ENCODE measurements at regions not wholly inside any gene's neighbourhood (a gene's known extent, or its start where the extent isn't known, plus 50 kb on each side); places are given as distances from the start of the nearest gene placed in this dataset.

DNA sequence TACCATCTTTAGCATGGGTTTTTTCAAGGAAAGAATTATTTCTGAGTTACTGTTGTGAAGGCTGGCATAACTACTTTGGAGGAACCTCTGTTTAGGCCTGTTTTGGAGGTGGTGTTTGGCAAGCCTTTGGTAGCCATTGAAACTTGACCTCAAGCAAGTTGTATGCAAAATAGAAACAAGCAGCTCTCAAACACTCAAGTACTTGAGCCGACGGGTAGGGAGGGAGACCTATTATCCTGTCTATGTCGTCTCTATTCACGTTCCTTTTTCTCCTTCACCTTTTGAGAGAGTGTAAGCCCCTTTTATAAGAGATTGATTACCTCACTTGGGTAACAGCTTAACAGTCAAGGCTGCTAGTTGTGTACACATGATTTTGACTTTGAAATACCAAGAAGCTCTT is 878.3 kb upstream of the CXADR start:
- H3K4me3 ChIP-seq: no peak overlapping the region
- TF ChIP-seq Cebpa-rat (IDR thresholded peaks at IDR 0.05): no peak
- H3K9ac ChIP-seq: no peak overlapping the region
- H3K27me3 ChIP-seq: no peaks in the 10 kb centered on the region
- H3K36me3 ChIP-seq: no peaks in the 10 kb centered on the region
- H3K27ac ChIP-seq: no peak overlapping the region
- H3K4me2 ChIP-seq: no peak overlapping the region
- peaks cover 0 to 5% (median 0%) of the 10 kb centered on the region in 10 experiments; a peak in 2 of 20 replicates for H3K4me1 ChIP-seq
- H3K9me3 ChIP-seq (replicated peaks in 1 of 11): no peaks in the 10 kb centered on the region
- no peaks in the 10 kb centered on the region for H4K20me1 ChIP-seq

DNA sequence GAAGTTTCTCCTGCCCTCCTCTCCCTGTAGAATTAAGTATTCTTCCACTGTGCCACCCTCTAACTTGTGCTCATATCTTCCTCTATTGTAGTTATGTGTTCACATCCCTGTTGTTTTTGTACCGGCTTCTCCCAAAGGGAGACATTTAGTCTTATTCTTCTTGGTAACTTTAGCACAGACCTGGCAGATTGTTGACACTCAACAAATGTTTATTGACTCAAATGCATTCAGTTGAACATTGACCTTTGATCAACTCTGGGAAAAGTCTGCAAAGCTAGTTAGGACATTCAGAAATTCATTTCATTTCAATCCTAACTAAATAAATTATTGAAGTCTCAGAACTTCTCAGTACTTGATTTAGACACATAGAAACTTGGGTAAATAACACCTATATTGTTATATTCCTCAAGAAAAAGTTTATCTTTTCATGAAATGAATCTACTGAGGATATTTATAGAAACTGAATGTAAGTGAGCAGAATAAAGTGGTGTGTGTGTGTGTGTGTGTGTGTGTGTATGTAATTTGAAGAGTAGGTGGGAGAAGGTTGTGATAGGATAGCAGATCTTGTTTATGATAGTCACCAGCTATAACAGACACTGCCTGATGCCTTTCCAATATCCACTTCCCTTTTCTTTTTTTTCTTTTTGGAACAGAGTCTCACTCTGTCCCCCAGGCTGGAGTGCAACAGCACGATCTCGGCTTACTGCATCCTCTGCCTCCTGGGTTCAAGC is 872.4 kb upstream of the CXADR start:
- no peak overlapping the region for H3K4me2 ChIP-seq
- no peaks in the 10 kb centered on the region for H3K4me1 ChIP-seq
- no peaks in the 10 kb centered on the region for H3K9me3 ChIP-seq (replicated peaks in 1 of 11)
- no peaks in the 10 kb centered on the region for H4K20me1 ChIP-seq
- H3K9ac ChIP-seq: no peak overlapping the region
- no peak for TF ChIP-seq Cebpa-rat (IDR thresholded peaks at IDR 0.05)
- H3K27ac ChIP-seq: no peak overlapping the region
- H3K36me3 ChIP-seq: no peaks in the 10 kb centered on the region
- H3K4me3 ChIP-seq: no peak overlapping the region
- no peaks in the 10 kb centered on the region for H3K27me3 ChIP-seq

DNA sequence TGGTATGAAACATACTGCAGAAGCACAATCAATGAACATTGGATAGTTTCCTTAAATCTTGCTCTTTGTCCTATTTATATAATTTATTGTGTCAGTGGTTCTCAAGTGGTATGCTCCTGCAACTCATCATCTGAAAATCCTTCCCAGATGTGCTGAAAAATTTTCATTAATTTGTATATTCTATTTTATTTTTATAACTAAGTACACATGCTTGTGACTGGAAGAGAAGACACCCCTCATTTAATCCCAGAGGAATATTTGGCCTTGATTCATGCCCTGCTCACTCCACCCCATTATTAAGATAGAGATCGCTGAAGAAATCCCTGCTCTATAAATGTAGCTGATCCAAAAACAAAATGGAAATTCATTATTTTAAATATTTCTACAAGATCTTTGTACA is 870.5 kb upstream of the CXADR start:
- H3K27me3 ChIP-seq: no peaks in the 10 kb centered on the region
- H4K20me1 ChIP-seq: no peaks in the 10 kb centered on the region
- no peak overlapping the region for H3K4me2 ChIP-seq
- no peak for TF ChIP-seq Cebpa-rat (IDR thresholded peaks at IDR 0.05)
- no peak overlapping the region for H3K9ac ChIP-seq
- no peaks in the 10 kb centered on the region for H3K9me3 ChIP-seq (replicated peaks in 1 of 11)
- H3K4me3 ChIP-seq: no peak overlapping the region
- H3K27ac ChIP-seq: no peak overlapping the region
- H3K4me1 ChIP-seq: no peaks in the 10 kb centered on the region
- no peaks in the 10 kb centered on the region for H3K36me3 ChIP-seq

DNA sequence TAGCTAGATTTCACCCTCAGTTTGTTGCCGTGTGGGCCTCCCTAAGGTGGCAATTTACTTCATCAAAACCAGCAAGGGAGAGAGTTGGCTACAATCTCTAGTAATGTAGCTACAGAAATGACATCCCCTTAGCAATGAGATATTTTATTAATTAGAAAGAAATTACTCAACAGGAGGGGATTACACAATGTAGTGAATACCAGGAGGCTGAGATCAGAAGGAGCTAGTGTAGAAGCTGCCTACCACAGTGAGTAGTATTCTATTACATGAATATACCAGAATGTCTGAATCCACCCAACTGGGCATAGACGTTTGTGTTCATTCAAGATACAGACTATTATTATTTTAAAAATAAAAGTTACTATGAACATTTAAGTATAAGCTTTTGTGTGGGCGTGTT is 868.2 kb upstream of the CXADR start:
- H3K9me3 ChIP-seq (replicated peaks in 1 of 11): no peaks in the 10 kb centered on the region
- no peak overlapping the region for H3K9ac ChIP-seq
- no peak overlapping the region for H3K27ac ChIP-seq
- H3K36me3 ChIP-seq: no peaks in the 10 kb centered on the region
- no peaks in the 10 kb centered on the region for H4K20me1 ChIP-seq
- TF ChIP-seq Cebpa-rat (IDR thresholded peaks at IDR 0.05): no peak
- H3K27me3 ChIP-seq: no peaks in the 10 kb centered on the region
- no peak overlapping the region for H3K4me2 ChIP-seq
- no peaks in the 10 kb centered on the region for H3K4me1 ChIP-seq
- H3K4me3 ChIP-seq: no peak overlapping the region

DNA sequence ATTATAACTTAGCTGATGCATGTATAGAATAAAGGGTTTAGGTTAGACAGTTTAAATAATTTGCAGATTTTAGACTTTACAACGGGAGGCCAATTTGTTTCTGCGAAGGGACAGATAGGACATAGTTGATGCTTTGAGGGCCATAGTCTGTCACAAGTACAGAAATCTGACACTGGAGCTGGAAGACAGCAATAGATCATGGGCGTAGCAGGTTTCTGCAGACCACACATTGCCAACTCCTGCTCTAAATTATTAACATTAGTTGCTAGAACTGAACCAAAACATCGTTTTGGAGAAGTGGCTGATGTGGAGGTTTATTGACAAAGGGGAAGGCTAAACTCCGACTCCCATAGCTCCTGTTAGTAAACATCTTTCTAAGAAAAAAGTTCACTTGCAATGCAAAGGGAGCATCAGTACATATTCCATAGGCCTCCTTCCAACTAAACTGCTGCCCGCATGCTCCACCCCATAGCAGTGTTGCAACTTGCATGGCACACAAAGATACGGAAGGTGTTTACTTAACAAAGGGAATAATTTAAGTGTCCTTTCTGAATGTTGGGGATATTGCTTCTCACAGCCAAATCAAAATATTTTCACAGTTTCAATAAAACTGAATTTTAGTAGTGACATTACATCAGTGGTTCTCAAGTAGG is 862.0 kb upstream of the CXADR start:
- no peak for TF ChIP-seq Cebpa-rat (IDR thresholded peaks at IDR 0.05)
- H3K4me3 ChIP-seq: no peak overlapping the region
- no peaks in the 10 kb centered on the region for H4K20me1 ChIP-seq
- no peaks in the 10 kb centered on the region for H3K4me1 ChIP-seq
- no peak overlapping the region for H3K27ac ChIP-seq
- H3K4me2 ChIP-seq: no peak overlapping the region
- H3K9me3 ChIP-seq (replicated peaks in 1 of 11): no peaks in the 10 kb centered on the region
- H3K9ac ChIP-seq: no peak overlapping the region
- no peaks in the 10 kb centered on the region for H3K27me3 ChIP-seq
- H3K36me3 ChIP-seq: no peaks in the 10 kb centered on the region

DNA sequence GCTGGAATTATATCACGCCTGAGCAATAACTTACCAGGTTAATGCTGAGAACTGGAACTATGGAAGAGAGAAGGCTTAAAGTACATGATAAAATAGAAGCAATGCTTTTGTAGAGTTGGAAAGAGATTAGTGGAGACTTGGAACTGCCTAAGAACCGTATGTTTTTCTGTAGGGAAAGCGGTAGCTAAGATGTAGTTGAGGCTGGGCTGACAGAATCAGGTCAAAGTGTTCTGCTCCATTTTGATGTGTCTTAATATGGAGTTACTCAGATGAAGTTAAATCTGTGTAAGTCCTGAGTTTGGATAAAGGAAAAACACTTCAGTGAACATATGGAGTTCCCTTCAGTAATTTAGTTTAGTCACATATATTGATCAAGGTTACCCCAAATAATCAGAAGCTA is 860.9 kb upstream of the CXADR start:
- H3K4me2 ChIP-seq: no peak overlapping the region
- no peaks in the 10 kb centered on the region for H3K27me3 ChIP-seq
- no peak overlapping the region for H3K4me3 ChIP-seq
- H3K9ac ChIP-seq: no peak overlapping the region
- H3K27ac ChIP-seq: no peak overlapping the region
- H3K4me1 ChIP-seq: no peaks in the 10 kb centered on the region
- H3K9me3 ChIP-seq (replicated peaks in 1 of 11): no peaks in the 10 kb centered on the region
- no peaks in the 10 kb centered on the region for H4K20me1 ChIP-seq
- no peak for TF ChIP-seq Cebpa-rat (IDR thresholded peaks at IDR 0.05)
- no peaks in the 10 kb centered on the region for H3K36me3 ChIP-seq

DNA sequence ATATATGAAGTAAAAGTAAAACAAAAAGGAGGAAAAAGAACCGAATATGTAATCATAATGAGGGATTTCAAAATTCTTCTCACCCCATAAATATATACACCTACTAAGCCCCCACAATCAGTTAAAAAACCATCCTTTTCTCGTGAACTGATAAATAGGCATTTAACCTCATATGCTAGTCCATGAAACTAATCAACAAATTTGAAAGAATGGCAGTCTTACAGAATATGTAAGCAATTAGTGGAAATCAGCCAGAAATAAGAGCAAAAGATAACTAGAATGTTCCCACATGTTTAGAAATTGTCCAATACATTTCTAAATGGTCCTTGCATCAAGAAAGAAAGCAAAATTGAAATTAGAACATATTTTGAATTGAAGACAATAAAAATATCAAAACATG is 849.4 kb upstream of the CXADR start:
- no peaks in the 10 kb centered on the region for H3K27me3 ChIP-seq
- no peak overlapping the region for H3K4me2 ChIP-seq
- H3K4me3 ChIP-seq: no peak overlapping the region
- TF ChIP-seq Cebpa-rat (IDR thresholded peaks at IDR 0.05): no peak
- H3K9me3 ChIP-seq (replicated peaks in 1 of 11): no peaks in the 10 kb centered on the region
- H4K20me1 ChIP-seq: no peaks in the 10 kb centered on the region
- no peaks in the 10 kb centered on the region for H3K36me3 ChIP-seq
- no peaks in the 10 kb centered on the region for H3K4me1 ChIP-seq
- no peak overlapping the region for H3K9ac ChIP-seq
- no peak overlapping the region for H3K27ac ChIP-seq

DNA sequence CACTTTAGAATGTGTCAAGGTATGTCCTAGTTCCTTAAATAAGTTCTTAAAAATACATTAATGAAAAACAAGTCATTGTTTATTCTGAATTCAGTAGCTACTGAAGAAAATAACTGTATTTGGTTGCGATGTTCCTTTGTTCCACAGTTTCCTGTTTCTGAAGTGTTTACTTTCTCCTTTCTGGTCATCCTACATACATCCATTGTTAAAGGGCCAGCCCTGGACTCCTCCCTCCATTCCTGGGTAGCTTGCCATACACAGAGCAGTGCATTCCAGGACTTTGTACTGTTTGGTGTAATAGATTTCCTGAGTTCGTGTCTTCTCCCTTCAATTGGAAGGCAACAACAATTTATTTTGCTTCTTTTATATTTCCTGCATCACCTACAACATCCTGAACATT is 845.4 kb upstream of the CXADR start:
- Histone ChIP-seq H3K4me1 (no peaks in the 10 kb centered on the region), H3K27ac (no peak overlapping the region)

DNA sequence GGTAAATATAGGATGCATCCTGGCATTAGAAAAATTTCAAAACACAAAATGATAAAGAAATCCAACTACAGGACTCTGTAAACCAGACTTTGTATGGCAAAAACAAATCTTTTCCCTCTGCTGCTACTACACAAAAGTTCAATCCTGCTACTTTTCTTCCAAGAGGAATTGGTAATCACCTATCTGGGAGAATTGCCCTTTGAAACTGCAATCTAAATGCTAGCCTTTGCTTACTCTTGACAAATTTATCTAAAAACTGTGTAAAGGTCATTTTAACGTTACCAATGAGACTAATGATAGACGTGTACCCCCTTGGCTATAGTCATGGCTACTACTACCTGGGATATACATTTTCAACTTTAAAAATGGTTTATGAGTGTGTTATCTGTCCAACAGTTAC is 837.9 kb upstream of the CXADR start:
- no peaks in the 10 kb centered on the region for H3K9me3 ChIP-seq (replicated peaks in 1 of 11)
- no peaks in the 10 kb centered on the region for H3K36me3 ChIP-seq
- H3K4me3 ChIP-seq: no peak overlapping the region
- no peaks in the 10 kb centered on the region for H3K27me3 ChIP-seq
- no peak overlapping the region for H3K27ac ChIP-seq
- H3K4me1 ChIP-seq: no peaks in the 10 kb centered on the region
- TF ChIP-seq Cebpa-rat (IDR thresholded peaks at IDR 0.05): no peak
- H3K4me2 ChIP-seq: no peak overlapping the region
- no peaks in the 10 kb centered on the region for H4K20me1 ChIP-seq
- no peak overlapping the region for H3K9ac ChIP-seq

More for the DNA sequence above, 845.4 kb upstream of the CXADR start:
- Histone ChIP-seq H3K4me3 (no peak overlapping the region), H4K20me1 (no peaks in the 10 kb centered on the region), H3K9me3 (replicated peaks in 1 of 11) (no peaks in the 10 kb centered on the region), H3K36me3 (no peaks in the 10 kb centered on the region), H3K9ac (no peak overlapping the region), H3K4me2 (no peak overlapping the region), H3K27me3 (no peaks in the 10 kb centered on the region)
- TF ChIP-seq Cebpa-rat (IDR thresholded peaks at IDR 0.05): no peak

DNA sequence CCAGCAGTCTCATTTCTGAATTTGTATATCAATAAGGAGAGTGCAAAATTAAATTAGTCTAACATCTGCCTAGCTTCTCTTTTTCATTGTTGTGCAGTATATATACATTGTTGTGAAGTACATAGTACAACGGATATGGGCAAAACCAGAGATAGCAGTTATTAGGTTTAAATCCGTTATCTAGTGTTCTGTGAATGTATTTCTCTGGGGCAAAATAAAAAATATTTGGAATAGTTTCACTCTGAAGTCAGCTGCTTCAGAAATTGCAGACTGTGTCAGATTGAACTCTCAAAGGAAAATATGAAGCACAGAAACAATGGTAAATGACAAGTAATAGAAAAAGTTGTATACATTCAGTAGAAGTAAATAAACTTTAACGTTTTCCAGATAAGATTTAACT is 836.5 kb upstream of the CXADR start:
- H3K4me2 ChIP-seq: no peak overlapping the region
- no peak overlapping the region for H3K4me3 ChIP-seq
- TF ChIP-seq Cebpa-rat (IDR thresholded peaks at IDR 0.05): no peak
- no peak overlapping the region for H3K9ac ChIP-seq
- no peaks in the 10 kb centered on the region for H3K27me3 ChIP-seq
- no peaks in the 10 kb centered on the region for H4K20me1 ChIP-seq
- no peak overlapping the region for H3K27ac ChIP-seq
- no peaks in the 10 kb centered on the region for H3K4me1 ChIP-seq
- no peaks in the 10 kb centered on the region for H3K9me3 ChIP-seq (replicated peaks in 1 of 11)
- H3K36me3 ChIP-seq: no peaks in the 10 kb centered on the region
